HG02642 (cell line): ENCODE measurements at regions not wholly inside any gene's neighbourhood (a gene's known extent, or its start where the extent isn't known, plus 50 kb on each side); places are given as distances from the start of the nearest gene placed in this dataset.
A peak's percentile ranks its signal among the peaks of the same experiment; 100 is the strongest.
"Not testable (repeated sequence)": the region's sequence is repeated elsewhere in the genome, so short reads cannot be mapped to it uniquely, and the experiment has no call there.

Experiments used
- ATAC-seq: cut with Tn5 transposase; IDR thresholded peaks from one replicate; pipeline ENCODE4 v1.9.1; 2021; ENCODE audit warnings: mild to moderate bottlenecking; ENCODE audit not compliant: unreplicated experiment, poor library complexity

DNA sequence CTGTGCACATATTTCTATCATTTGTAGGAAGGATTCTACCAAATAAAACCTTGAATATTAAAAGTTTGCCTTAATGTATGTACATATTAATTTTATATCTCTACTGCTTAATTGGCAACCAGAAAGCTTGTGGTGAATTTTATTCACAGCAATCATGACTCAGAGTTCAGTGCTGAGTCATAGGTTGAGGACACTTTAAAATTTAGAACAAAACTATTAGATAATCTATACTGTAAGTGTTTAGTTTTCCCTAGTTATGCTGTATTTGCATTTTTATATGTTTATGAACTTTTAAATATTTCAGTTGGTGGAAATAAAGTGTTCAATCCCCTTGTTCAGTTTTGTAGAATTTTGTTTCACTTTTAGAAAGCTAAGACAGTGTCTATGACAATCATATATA lies 841.5 kb downstream of the KCNT2 start:
- no peak for ATAC-seq

DNA sequence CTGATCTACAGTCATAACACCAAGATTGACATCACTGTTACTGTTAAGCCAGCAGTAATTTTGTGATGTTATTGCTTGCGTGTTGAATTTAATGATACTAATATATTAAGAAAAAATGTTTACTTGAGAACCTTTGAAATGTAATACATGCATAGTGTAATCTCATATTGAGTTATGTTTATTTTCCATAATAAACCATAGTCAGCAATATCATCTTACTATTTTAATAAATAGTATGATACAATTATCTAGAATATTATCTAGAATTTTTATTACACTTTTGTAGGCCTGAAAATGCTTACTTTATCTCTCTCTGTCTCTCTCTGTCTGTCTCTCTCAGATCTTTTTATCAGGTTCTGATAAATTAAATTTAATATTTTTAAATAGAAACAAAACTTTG lies 843.1 kb downstream of the KCNT2 start:
- ATAC-seq = no peak

DNA sequence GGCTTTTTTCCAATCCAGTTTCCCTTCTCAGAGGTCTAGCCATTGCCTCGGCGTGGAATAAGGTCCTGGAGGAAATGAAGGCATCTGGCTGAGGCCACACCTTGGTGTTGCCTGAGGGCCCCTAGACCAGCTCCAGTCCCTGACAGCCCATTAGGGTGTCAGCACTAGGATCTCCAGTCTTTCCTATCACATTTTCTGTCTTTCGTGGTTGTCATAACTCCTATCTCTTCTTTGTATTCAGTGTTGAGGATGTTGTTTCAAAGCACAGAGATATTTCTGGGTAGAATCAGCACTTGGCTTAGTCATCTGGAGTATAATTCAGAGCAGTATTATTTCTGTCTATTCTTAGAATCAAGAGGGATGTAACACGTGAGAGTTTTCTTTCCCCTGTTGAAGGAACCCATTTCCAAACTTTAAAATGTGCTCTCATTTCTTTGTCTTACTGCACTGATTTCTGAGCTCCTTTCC lies 844.3 kb downstream of the KCNT2 start:
- no peak for ATAC-seq

DNA sequence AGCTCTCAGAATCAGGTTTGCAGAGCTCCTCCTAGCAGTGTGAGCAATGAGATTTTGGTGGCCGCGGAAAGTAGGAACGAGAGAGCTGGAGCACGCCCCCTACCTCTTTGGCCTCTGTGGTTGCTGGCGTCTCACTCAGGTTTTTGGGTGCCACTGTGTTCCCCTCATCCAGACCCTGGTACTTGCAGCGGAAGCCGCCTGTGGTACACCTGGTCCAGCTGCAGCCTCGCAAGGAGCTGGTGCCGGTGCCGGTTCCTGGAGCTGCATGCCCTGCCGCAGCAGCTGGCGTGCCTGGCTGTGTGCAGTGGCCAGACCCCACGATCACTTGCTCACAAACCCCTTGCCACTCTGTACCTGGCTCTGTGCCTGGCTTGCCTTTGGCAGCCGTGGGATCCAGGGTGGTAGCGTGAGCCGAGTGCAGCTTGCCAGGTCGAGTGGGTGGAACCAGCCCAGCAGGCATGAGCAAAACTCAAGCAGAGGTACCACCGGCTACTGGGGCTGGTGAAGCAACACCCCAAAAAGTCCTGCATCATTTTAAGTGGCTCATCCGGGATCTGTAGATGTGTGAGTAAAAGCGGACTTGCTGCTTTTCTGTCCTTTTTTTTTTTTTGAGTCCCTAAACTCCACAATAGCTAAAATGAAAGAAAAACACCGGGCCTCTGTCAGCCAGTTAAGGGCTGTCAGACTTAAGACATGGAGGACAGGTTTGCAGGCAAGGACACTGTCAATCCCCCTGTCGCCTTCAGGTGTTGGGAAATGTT lies 844.9 kb downstream of the KCNT2 start:
- no peak for ATAC-seq

DNA sequence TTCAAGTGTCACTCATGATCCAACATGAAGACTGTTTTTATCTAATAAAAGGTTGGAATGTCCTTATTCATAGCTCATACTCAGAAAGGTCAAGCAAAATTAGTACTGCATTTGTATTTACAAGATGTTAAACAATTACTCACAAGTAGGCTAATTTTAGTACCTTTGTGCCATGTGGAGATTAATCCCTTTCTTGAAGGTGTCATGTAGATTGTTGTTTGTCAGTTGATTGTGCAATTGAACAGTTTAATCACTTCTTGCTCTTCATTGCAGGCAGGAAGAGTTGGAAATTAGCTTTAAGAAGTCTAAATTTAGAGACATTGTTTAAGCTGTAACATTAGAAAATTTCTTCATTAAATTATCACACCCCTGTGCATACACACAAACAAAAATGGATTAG lies 847.1 kb downstream of the KCNT2 start:
- no peak for ATAC-seq

DNA sequence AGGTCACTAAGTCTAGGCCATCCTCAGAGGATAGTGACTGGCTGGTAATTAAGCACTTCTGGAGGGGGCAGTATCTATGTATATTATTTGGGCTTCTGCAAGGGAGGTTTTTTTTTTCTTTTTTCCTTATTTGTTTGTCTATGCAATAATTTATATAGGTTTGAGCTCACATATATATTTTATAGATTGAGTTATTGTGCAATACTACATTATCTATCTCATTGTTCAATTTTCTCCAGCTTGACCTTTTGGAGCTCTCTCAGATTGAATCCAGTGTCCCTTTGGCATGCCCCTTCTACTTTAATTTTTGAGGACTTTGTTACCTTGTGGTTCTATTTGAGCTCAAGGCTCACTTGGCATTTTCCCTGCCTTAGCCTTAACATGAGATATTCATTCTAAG lies 852.1 kb downstream of the KCNT2 start:
- ATAC-seq = no peak

DNA sequence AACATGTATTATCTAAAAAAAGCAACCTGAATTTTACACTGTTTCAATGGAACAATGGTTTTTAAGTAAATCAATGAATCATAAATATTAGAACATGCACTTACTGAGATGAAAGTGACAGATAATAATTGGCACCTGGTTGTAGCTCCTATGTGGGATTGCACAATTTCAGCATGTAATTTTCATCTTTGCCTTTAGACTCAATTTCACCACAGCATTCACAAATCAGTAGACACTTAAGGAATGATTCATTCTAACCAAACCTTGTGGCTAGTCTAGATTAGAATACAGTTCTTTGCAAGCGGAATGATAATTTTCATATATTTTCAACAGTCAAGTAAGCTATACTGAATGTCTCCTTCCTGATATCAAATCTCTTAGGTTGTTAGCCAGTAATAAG lies 853.4 kb downstream of the KCNT2 start:
- ATAC-seq = no peak

DNA sequence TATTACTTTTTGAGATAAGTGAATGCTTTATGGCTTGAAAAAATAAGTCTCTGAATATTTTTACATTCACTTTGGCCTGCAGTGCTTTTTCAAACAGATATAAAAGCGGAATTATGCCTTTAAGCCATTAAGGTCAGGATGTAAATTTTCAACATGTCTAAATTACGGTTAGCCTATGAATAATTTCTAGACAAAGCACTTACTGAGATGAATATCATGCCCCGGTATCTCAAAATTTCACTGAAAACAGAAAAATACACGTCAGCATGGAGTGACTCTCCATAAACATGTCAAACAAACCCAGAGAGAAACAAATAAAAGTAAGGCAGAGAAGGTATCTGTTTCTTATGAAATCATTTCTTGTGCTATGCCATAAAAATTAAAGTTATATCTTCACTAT lies 853.9 kb downstream of the KCNT2 start:
- ATAC-seq = no peak

DNA sequence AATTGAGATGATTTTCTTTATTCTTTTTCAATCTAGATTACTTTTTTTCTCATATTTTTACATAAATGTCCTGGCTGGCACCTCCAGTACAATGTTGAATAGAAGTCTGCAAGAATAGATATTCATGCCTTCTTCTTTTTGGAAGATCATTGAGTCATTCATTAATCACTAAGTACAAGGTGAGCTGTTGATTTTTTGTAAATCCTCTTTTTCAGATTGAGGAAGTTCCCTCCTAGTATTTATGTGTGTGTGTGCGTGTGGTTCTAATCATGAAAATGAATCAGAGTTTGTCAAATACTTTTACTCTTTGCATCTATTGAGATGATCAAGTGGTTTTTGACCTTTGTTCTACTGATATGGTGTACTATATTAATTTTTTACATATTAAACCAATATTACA lies 859.3 kb downstream of the KCNT2 start:
- no peak for ATAC-seq

DNA sequence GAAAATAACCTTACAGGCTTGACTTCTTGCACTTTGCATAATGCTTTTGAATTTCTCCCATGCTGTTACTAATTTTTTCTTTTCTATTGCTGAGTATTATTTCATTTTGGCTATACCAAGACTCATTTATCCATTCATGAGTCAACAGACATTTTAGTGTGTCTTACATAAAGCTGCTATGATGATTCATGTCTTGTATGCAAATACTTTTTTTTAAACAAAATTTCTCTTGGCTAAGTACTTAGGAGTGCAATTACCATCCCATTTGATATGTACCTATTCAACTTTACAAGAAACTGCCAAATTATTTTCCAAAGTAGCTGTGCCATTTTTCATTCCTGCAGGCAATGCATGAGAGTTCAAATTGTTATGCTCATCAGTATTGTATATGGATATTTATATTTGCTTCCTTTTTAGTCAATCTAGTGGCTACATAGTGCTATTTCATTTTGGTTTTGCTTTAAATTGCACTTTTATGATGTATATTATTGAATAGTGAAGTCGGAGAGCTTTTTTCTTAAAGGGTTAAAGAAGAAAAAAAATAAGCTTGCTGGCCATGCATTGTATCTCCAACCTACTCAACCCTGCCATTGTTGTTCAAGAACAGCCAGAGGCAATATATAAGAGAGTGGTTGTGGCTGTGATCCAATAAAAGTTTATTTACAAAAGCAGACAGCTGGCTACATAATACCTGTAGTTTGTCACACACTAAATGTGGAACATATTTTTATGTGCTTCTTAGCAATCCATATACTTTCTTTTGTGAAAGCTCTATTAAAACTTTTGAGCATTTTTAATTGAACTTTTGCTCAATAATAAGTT lies 862.8 kb downstream of the KCNT2 start:
- no peak for ATAC-seq

DNA sequence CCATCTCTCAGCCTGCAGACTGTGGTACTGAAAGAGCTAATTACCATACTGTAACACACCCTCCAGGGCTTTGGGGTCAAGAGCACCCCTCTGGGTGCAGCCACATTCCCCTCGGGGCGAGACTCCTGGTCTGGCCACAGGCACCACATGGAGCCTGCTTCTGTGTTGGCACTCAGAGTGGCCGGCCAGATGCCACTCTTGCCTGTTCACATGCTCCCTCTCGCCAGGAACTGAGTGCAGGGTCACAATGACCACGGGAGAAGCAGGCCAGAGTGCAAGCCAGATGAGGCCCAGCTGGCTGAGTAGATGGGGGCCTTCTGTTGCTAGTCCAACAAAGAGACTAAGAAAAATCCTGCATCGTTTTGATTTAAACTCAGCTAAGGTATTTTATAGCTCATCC lies 864.0 kb downstream of the KCNT2 start:
- no peak for ATAC-seq

DNA sequence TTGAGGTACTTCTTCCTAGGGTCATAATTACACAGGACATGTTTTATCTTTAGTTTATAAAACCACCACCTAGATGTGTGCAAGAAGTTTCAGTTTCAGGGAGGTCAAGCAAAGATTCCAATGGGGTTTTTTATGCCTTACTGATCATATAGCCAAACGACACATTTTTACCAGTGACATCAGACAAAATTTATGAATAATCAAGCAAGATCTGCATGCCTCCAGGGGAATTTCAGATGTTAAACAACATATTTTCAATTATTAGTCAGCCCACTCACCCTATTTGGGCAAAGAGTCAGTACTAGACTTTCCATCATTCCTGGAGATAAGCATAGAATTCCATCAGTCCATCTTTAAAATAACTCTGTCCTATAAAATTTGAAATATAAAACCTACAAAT lies 867.4 kb downstream of the KCNT2 start:
- no peak for ATAC-seq

DNA sequence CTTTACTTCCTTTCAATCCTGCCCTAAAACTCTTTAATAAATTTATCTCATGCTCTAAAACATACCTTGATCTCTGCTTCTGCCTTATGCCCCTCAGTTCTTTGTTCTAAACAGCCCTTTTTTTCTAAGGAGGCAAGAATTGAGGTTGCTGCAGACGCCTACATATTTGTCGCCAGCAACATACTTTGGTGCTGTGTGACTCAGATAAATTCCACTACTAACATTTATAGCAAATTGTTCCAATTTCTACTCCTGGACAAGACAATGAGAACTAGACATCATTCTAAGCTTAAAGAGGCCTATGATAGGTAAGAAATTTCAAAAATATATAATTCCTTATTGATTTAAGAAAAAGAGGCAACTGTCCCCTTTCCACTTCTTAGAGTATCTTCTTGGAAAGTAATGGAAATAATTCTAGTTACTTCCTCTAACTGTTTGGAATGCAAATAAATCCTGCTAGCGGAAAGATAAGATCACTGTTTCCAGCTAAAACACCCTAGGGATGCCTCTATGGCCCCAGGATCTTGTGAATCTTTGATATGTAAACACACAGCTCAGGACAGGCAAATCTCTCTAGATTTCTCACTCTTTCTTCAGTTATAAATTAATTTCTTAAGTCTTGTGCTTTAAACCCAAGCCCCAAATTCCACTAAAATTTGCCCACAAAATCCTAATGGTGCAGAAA lies 869.1 kb downstream of the KCNT2 start:
- no peak for ATAC-seq

DNA sequence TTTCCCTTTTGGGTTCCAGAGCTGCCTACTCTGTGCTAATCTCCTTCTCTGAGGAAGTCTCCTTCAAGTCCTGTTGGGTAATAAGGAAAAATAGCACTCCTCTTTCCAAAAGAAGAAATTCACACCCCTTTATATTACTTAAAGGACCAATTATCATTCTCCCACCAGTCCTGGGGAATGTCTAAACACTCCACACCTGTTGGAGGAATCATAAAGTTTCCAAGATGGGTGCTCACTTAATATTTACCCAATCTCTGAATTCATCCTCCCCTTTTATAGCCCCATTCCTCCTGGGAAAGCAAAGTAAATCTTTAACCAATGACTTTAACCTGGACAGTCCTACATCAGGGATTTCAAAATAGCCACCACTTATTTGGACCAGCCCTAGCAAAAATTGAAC lies 873.1 kb downstream of the KCNT2 start:
- ATAC-seq = no peak

DNA sequence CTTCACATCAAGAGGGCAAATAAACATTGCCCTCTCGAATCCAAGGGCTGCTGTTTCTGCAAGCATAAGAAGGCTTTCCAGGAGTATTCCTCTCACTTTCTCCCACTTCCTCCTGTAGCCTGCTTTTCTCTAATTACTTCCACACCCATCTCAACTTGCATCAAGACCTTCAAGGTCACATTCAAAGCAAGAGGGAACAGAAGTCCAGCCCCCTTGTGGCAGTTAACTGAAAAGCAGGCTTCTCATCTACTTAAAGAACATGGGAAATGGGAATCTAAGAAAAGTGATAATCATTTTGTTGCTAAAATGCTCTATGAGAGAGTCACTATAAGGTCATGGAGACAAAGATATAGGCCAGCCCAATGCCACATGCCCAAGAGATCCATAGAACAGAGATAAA lies 874.4 kb downstream of the KCNT2 start:
- ATAC-seq = peak; percentile 67

DNA sequence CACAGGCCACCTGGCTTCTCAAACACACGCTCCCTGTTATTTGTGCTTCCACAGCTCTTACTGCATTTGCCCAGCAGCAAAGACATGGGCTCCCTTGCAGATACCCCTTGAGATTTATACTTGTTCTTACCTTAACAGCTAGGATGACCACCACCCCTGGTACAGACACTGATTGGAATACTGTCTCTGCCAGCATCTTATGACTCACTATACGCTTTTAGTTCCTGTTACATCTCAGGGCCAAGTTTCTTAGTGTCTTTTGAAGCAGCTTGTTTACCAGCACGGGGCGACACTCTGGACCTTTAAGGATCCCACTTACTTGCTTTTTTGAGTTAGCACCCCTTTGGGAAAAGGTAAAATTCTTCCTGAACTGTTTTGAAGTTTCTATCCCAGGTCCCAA lies 874.8 kb downstream of the KCNT2 start:
- ATAC-seq = no peak

DNA sequence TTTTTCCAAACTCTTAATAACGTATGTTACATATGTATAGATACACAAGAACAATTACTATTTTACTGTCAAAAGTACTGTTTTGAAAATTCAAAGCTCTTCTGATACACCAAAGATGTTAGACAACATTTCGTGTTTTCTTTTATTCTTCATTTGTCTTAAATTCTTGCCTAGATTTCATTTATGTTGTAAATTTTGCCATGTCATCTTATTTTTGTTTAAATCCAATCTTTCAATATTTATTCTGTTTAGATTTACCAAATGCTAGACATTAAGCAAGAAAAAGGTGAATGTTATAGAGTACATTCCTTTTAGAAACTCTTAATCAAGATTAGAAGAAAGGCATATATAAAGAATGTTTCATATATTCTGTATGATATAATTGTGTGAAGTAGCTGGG lies 876.9 kb downstream of the KCNT2 start:
- ATAC-seq = no peak

DNA sequence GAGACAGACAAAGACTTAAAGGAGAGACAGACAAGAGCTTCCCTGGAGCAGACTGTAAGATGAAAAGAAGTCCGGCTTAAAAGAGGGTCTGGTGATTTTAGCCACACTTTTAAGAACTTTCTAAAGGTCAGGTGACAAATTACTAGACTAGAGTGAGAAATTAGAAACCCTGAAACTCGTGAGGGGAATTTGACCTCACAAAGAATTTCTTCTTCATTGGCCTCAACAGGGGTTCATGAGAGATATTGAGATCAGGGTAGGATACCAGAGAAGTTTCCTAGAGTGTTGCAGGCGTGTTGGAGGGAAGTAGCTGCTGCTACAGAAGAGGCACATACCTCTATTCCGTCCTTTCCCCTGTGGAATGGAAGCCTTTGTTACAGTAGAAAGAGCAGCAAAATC lies 884.4 kb downstream of the KCNT2 start:
- ATAC-seq = no peak

DNA sequence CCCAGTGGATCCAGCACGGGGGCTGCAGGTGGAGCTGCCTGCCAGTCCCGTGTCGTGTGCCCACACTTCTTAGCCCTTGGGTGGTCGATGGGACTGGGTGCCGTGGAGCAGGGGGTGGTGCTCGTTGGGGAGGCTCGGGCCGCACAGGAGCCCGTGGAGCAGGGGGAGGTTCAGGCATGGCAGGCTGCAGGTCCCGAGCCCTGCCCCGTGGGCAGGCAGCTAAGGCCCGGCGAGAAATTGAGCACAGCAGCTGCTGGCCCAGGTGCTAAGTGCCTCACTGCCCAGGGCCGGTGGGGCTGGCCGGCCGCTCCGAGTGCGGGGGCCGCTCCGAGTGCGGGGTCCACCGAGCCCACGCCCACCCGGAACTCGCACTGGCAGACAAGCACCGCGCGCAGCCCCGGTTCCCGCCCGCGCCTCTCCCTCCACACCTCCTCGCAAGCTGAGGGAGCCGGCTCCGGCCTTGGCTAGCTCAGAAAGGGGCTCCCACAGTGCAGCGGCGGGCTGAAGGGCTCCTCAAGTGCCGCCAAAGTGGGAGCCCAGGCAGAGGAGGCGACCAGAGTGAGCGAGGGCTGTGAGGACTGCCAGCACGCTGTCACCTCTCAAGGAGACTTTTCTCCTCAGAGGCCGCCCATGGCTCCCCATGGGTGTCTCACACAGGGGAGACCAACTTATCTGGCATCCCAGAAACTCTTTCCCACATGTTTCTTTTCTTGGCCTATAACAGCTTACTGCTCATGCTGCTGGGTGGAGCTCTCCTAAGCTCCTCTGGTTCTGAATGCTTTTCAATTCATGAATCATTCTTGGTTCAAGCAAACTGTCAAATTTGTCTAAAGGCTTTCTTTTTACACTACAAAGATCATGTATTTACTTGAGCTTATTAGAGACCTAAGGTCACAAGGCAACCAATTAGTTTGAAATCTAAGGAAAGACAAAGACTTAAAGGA lies 885.1 kb downstream of the KCNT2 start:
- not testable (repeated sequence) for ATAC-seq

DNA sequence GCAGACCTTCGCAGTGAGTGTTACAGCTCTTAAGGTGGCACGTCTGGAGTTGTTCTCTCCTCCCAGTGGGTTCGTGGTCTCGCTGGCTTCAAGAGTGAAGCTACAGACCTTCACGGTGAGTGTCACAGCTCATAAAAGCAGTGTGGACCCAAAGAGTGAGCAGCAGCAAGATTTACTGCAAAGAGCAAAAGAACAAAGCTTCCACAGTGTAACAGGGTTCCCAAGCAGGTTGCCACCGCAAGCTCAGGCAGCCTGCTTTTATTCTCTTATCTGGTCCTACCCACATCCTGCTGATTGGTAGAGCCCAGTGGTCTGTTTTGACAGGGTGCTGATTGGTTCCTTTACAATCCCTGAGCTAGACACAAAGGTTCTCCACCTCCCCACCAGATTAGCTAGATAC lies 886.1 kb downstream of the KCNT2 start:
- ATAC-seq = not testable (repeated sequence)
